ENCODE measurements at regions not wholly inside any gene's neighbourhood (a gene's known extent, or its start where the extent isn't known, plus 50 kb on each side); places are given as distances from the start of the nearest gene placed in this dataset.
A peak's percentile ranks its signal among the peaks of the same experiment; 100 is the strongest.

- no peak for TF ChIP-seq CTCF (IDR thresholded peaks at IDR 0.05; ENCODE audit: low read length, missing control alignments)
- DNase-seq (ENCODE audit: low read depth), result no peak
- H3K4me3 ChIP-seq (replicated peaks; ENCODE audit: low read depth, low read length), result no peak overlapping the region
Measured at GRCh38 chr2:219714681-219715400, 87.4 kb downstream of the SLC4A3 start.

- no peak for DNase-seq (ENCODE audit: low read depth)
- no peak overlapping the region for H3K4me3 ChIP-seq (replicated peaks; ENCODE audit: low read depth, low read length)
- TF ChIP-seq CTCF (IDR thresholded peaks at IDR 0.05; ENCODE audit: low read length, missing control alignments), result no peak
Measured at GRCh38 chr2:219718066-219718465, 90.6 kb downstream of the SLC4A3 start.

DNA sequence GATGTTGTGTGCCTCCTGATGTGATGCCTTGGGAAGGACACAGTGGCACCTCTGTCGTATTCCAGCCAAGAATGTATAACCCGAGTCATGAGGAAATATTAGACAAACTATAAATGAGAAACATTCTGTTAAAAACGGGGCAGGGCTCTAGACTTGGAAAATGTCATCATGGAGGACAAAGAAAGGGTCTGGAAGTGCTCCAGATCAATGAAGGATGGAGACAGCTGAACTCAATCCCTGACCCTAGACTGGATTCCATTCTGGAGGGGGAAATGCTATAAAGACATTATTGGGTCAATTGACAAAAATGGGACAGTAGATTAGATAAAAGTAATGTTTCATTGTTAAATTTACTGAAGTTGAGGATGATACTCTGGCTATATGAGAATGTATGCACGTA lies 92.1 kb downstream of the SLC4A3 start:
- no peak for DNase-seq (ENCODE audit: low read depth)
- TF ChIP-seq CTCF (IDR thresholded peaks at IDR 0.05; ENCODE audit: low read length, missing control alignments), result no peak
- no peak overlapping the region for H3K4me3 ChIP-seq (replicated peaks; ENCODE audit: low read depth, low read length)

GRCh38 chr2:219720956-219721355 lies 93.5 kb downstream of the SLC4A3 start:
- DNase-seq (ENCODE audit: low read depth), result no peak
- TF ChIP-seq CTCF (IDR thresholded peaks at IDR 0.05; ENCODE audit: low read length, missing control alignments), result no peak
- H3K4me3 ChIP-seq (replicated peaks; ENCODE audit: low read depth, low read length), result no peak overlapping the region

GRCh38 chr2:219722276-219722879 lies 94.9 kb downstream of the SLC4A3 start:
- no peak for DNase-seq (ENCODE audit: low read depth)
- H3K4me3 ChIP-seq (replicated peaks; ENCODE audit: low read depth, low read length), result no peak overlapping the region
- no peak for TF ChIP-seq CTCF (IDR thresholded peaks at IDR 0.05; ENCODE audit: low read length, missing control alignments)

DNA sequence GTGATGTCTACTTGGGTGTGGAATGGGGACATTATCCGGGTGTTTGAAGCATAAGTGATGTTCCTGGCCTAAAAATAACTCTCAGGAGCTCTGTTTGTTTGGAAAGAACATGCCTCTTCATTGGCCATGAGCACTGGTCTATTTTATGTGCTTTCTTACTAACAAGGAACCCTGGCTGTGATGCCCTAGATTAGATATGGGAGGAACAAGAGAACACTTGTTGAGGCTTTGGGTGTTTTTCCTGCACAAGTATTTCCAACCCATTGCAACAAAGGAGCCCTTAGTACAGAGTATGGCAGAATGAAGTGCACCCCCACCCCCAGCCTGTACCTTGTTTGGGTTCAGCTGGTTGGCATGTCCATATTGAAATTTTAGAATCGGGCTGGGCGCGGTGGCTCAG lies 95.9 kb downstream of the SLC4A3 start:
- TF ChIP-seq CTCF (IDR thresholded peaks at IDR 0.05; ENCODE audit: low read length, missing control alignments), result no peak
- no peak for DNase-seq (ENCODE audit: low read depth)
- no peak overlapping the region for H3K4me3 ChIP-seq (replicated peaks; ENCODE audit: low read depth, low read length)

DNA sequence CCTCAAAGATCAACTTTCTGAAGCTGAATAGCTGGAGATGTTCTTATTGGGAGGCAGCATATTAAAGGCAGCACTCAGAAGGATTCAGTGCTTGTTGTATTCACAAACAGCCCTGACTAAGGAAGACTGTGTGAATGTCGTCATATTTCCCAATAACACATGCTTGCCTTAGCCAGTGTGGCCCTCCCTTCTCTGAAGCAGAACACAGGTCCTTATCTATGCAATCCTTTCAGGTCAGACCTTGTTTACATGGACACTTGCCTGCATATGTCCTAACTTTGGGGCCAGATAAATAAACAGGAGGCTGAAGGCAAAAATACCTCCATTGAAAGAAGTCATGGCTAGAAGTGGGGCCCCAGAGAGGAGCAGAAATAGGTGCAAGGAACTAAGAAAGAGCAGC lies 97.2 kb downstream of the SLC4A3 start:
- H3K4me3 ChIP-seq (replicated peaks; ENCODE audit: low read depth, low read length), result no peak overlapping the region
- TF ChIP-seq CTCF (IDR thresholded peaks at IDR 0.05; ENCODE audit: low read length, missing control alignments), result no peak
- peak; percentile 67 for DNase-seq (ENCODE audit: low read depth)
